H1 (cell line): ENCODE measurements at regions not wholly inside any gene's neighbourhood (a gene's known extent, or its start where the extent isn't known, plus 50 kb on each side); places are given as distances from the start of the nearest gene placed in this dataset.
A peak's percentile ranks its signal among the peaks of the same experiment; 100 is the strongest.

Experiments
- CTCF ChIA-PET: fragments of 300-600 bp; sonication (Branson Sonifier 250); formaldehyde crosslinking; loops from one replicate; lab custom pipeline; 2021; ENCODE audit not compliant: partially characterized antibody; lab: Charles Lee
- POLR2A ChIA-PET: fragments of 300-600 bp; sonication (Branson Sonifier 250); formaldehyde crosslinking; loops from one replicate; lab custom pipeline; 2021; ENCODE audit warnings: inconsistent platforms; ENCODE audit not compliant: partially characterized antibody; lab: Charles Lee
- DNase-seq, 2 experiments: peaks; one replicate each; pipeline versions ENCODE4 v3.0.0 to v3.0.0-alpha.2; 2010 to 2022; ENCODE audit warnings: low spot score in 2 of 2, low read depth in 1 of 2, mixed read lengths in 1 of 2
- FAIRE-seq: peaks from 2 replicates; lab custom pipeline; 2011; peaks lifted over from hg19 to GRCh38; lab: Jason Lieb, UNC
- H2AFZ ChIP-seq: 2 replicates; pipeline ENCODE4 v1.8.1; 2012; ENCODE audit warnings: low read length, inconsistent platforms
- H2AK5ac ChIP-seq: 2 replicates; pipeline ENCODE4 v1.6.1; 2013; ENCODE audit warnings: low read depth, low read length
- H2BK120ac ChIP-seq: replicated peaks from 2 replicates; pipeline ENCODE3; 2013; ENCODE audit warnings: low read depth, low read length, inconsistent platforms
- H2BK12ac ChIP-seq: 2 replicates; pipeline ENCODE4 v1.6.1; 2013; ENCODE audit warnings: low read depth, low read length
- H2BK15ac ChIP-seq: 2 replicates; pipeline ENCODE4 v1.6.1; 2013; ENCODE audit warnings: low read length
- H2BK20ac ChIP-seq: 2 replicates; pipeline ENCODE4 v1.6.1; 2013; ENCODE audit warnings: low read length
- H2BK5ac ChIP-seq: 2 replicates; pipeline ENCODE4 v1.6.1; 2013; ENCODE audit warnings: low read depth, low read length
- H3K14ac ChIP-seq: 2 replicates; pipeline ENCODE4 v1.6.1; 2013; ENCODE audit warnings: inconsistent platforms; ENCODE audit not compliant: insufficient read length
- H3K18ac ChIP-seq: 2 replicates; pipeline ENCODE4 v1.6.1; 2013; ENCODE audit warnings: low read length; ENCODE audit errors: extremely low read depth
- H3K23ac ChIP-seq: 2 replicates; pipeline ENCODE4 v1.6.1; 2013; ENCODE audit warnings: inconsistent platforms; ENCODE audit not compliant: insufficient read length
- H3K23me2 ChIP-seq: 2 replicates; pipeline ENCODE4 v1.6.1; 2013; ENCODE audit warnings: low read depth, low read length
- H3K27ac ChIP-seq: 2 replicates; pipeline ENCODE4 v1.6.1; 2011; ENCODE audit warnings: low read depth, low read length, inconsistent platforms
- H3K27me3 ChIP-seq, 4 experiments: replicated peaks in 1 of 4; 1 replicate in 1 of 4; 2 replicates in 3 of 4; pipeline versions ENCODE4 v1.6.1 to v1.8.1; 2011 to 2013; ENCODE audit warnings: low read length in 3 of 4, mild to moderate bottlenecking in 3 of 4, inconsistent platforms in 2 of 4, mixed read lengths in 2 of 4, moderate library complexity in 1 of 4; ENCODE audit not compliant: control insufficient read depth in 3 of 4, insufficient read depth in 3 of 4; ENCODE audit errors: extremely low read depth in 1 of 4
- H3K36me3 ChIP-seq, 4 experiments: 2 replicates each; pipeline versions ENCODE4 v1.6.1 to v1.8.1; 2011 to 2013; ENCODE audit warnings: mild to moderate bottlenecking in 4 of 4, low read length in 3 of 4, moderate library complexity in 2 of 4, control low read depth in 1 of 4, inconsistent platforms in 1 of 4; ENCODE audit not compliant: insufficient read depth in 4 of 4, control insufficient read depth in 2 of 4
- H3K4ac ChIP-seq: replicated peaks from 2 replicates; pipeline ENCODE3; 2013; ENCODE audit warnings: low read length, low read depth, mixed read lengths, inconsistent platforms; ENCODE audit not compliant: insufficient read length
- H3K4me1 ChIP-seq, 4 experiments: replicated peaks in 1 of 4; 1 replicate in 1 of 4; 2 replicates in 3 of 4; pipeline versions ENCODE4 v1.6.1 to v1.8.1; 2011 to 2013; ENCODE audit warnings: low read length in 3 of 4, inconsistent platforms in 2 of 4, mixed read lengths in 1 of 4; ENCODE audit not compliant: insufficient read depth in 4 of 4, control insufficient read depth in 3 of 4
- H3K4me2 ChIP-seq, 2 experiments: 2 replicates each; pipeline versions ENCODE4 v1.6.1 to v1.8.1; 2011 to 2013; ENCODE audit warnings: low read depth in 2 of 2, low read length in 2 of 2, control low read depth in 1 of 2, inconsistent platforms in 1 of 2, mild to moderate bottlenecking in 1 of 2; ENCODE audit not compliant: insufficient read depth in 1 of 2
- H3K4me3 ChIP-seq, 4 experiments: fragments of 200-600, 300-600 bp in 1 of 4; sonication (generic), shearing (Covaris generic), sonication (Bioruptor Twin) in 1 of 4; 2 replicates each; pipeline versions ENCODE4 v1.5.1 to v1.8.1; 2011 to 2016; ENCODE audit warnings: low read length in 4 of 4, low read depth in 3 of 4, control low read depth in 2 of 4, inconsistent platforms in 2 of 4, mild to moderate bottlenecking in 2 of 4, mixed read lengths in 1 of 4, moderate library complexity in 1 of 4; ENCODE audit not compliant: insufficient read depth in 2 of 4; ENCODE audit errors: extremely low read depth in 1 of 4
- H3K56ac ChIP-seq: replicated peaks from 2 replicates; pipeline ENCODE3; 2013; ENCODE audit warnings: low read depth, mild to moderate bottlenecking, mixed read lengths, low read length, inconsistent platforms; ENCODE audit not compliant: insufficient read length
- H3K79me1 ChIP-seq: 2 replicates; pipeline ENCODE4 v1.6.1; 2013; ENCODE audit warnings: low read depth, low read length, control low read depth
- H3K79me2 ChIP-seq, 2 experiments: 2 replicates each; pipeline versions ENCODE4 v1.6.1 to v1.8.1; 2012 to 2013; ENCODE audit warnings: low read length in 2 of 2, mild to moderate bottlenecking in 2 of 2, inconsistent platforms in 1 of 2; ENCODE audit not compliant: insufficient read depth in 2 of 2, control insufficient read depth in 1 of 2
- H3K9ac ChIP-seq, 4 experiments: replicated peaks in 1 of 4; 1 replicate in 1 of 4; 2 replicates in 3 of 4; pipeline versions ENCODE4 v1.6.1 to v1.8.1; 2011 to 2013; ENCODE audit warnings: low read depth in 3 of 4, low read length in 3 of 4, control low read depth in 2 of 4, mild to moderate bottlenecking in 2 of 4, moderate library complexity in 2 of 4, inconsistent platforms in 1 of 4; ENCODE audit errors: extremely low read depth in 1 of 4
- H3K9me3 ChIP-seq, 2 experiments: 2 replicates each; pipeline versions ENCODE4 v1.6.1 to v1.8.1; 2012 to 2013; ENCODE audit warnings: mild to moderate bottlenecking in 2 of 2, moderate library complexity in 2 of 2, control low read depth in 1 of 2, inconsistent platforms in 1 of 2, low read depth in 1 of 2, low read length in 1 of 2, mixed read lengths in 1 of 2; ENCODE audit not compliant: insufficient read depth in 2 of 2
- H4K20me1 ChIP-seq, 2 experiments: replicated peaks in 1 of 2; 2 replicates each; pipeline versions ENCODE3 to v1.8.1; 2011 to 2013; ENCODE audit warnings: inconsistent platforms in 2 of 2, low read length in 2 of 2, mild to moderate bottlenecking in 1 of 2; ENCODE audit not compliant: insufficient read depth in 2 of 2, control insufficient read depth in 1 of 2
- H4K5ac ChIP-seq: 2 replicates; pipeline ENCODE4 v1.6.1; 2013; ENCODE audit warnings: low read length, low read depth, mixed read lengths, inconsistent platforms; ENCODE audit not compliant: insufficient read length
- H4K8ac ChIP-seq: 2 replicates; pipeline ENCODE4 v1.8.0; 2013; ENCODE audit warnings: mild to moderate bottlenecking, moderate library complexity, low read length, inconsistent platforms; ENCODE audit not compliant: insufficient read depth; ENCODE audit errors: extremely low read depth
- H4K91ac ChIP-seq: replicated peaks from 2 replicates; pipeline ENCODE3; 2013; ENCODE audit warnings: low read length, mixed read lengths, inconsistent platforms; ENCODE audit not compliant: insufficient read length
- BACH1 ChIP-seq: IDR thresholded peaks from 2 replicates; pipeline ENCODE4 v1.6.1; 2012; ENCODE audit warnings: low read length, improper control_type of control experiment
- EGR1 ChIP-seq: IDR thresholded peaks from 2 replicates; pipeline ENCODE4 v1.6.1; 2011; ENCODE audit warnings: low read depth, low read length, borderline replicate concordance
- JUN ChIP-seq: IDR thresholded peaks from 2 replicates; pipeline ENCODE4 v1.6.1; 2011; ENCODE audit warnings: low read depth, mild to moderate bottlenecking, improper control_type of control experiment, low read length
- RAD21 ChIP-seq, 2 experiments: IDR thresholded peaks in 1 of 2; conservative IDR thresholded peaks in 1 of 2; 2 replicates each; pipeline ENCODE4 v1.6.1; 2011; ENCODE audit warnings: low read depth in 2 of 2, low read length in 2 of 2, improper control_type of control experiment in 1 of 2, inconsistent platforms in 1 of 2, mild to moderate bottlenecking in 1 of 2, moderate library complexity in 1 of 2
- RXRA ChIP-seq: IDR thresholded peaks from 2 replicates; pipeline ENCODE4 v1.6.1; 2011; ENCODE audit warnings: low read depth, mild to moderate bottlenecking, low read length, moderate library complexity; ENCODE audit not compliant: insufficient read depth
- SAP30 ChIP-seq: fragments of 300-600 bp; sonication (generic); IDR thresholded peaks from 2 replicates; pipeline ENCODE4 v1.7.1; 2012; ENCODE audit warnings: low read length, moderate library complexity, mild to moderate bottlenecking, inconsistent platforms; ENCODE audit not compliant: insufficient read depth, insufficient replicate concordance
- SP4 ChIP-seq: IDR thresholded peaks from 2 replicates; pipeline ENCODE4 v1.6.1; 2012; ENCODE audit warnings: low read length, inconsistent platforms
- TEAD4 ChIP-seq: IDR thresholded peaks from 2 replicates; pipeline ENCODE4 v1.6.1; 2012; ENCODE audit warnings: low read depth, low read length, inconsistent platforms, mixed read lengths
- WGBS, 2 experiments: shearing (Covaris generic) in 1 of 2; methylation state at CpG; one replicate each; pipeline versions ENCODE4 v1.1.6 to v1.1.7; 2013 to 2015; ENCODE audit warnings: low lambda C conversion rate in 2 of 2, mixed read lengths in 2 of 2, inconsistent platforms in 1 of 2, low coverage in 1 of 2, missing lambda C conversion rate in 1 of 2; ENCODE audit not compliant: insufficient replicate concordance in 2 of 2, insufficient coverage in 1 of 2, insufficient read length in 1 of 2; ENCODE audit errors: extremely low coverage in 1 of 2, missing lambda C conversion rate in 1 of 2; 5-methylcytosine and 5-hydroxymethylcytosine counted together
- TF ChIP-seq, protein P1 (sequence below): IDR thresholded peaks from 2 replicates; pipeline ENCODE4 v1.6.1; 2011; ENCODE audit warnings: low read length, improper control_type of control experiment
- TF ChIP-seq, protein P2 (sequence below), 3 experiments: IDR thresholded peaks; 1 replicate in 2 of 3; 2 replicates in 1 of 3; pipeline versions ENCODE4 v1.5.1 to v1.6.1; 2011; ENCODE audit warnings: low read length in 3 of 3, mild to moderate bottlenecking in 3 of 3, inconsistent platforms in 2 of 3, low read depth in 1 of 3, moderate library complexity in 1 of 3; ENCODE audit not compliant: insufficient read depth in 1 of 3; ENCODE audit errors: control extremely low read depth in 1 of 3

DNA sequence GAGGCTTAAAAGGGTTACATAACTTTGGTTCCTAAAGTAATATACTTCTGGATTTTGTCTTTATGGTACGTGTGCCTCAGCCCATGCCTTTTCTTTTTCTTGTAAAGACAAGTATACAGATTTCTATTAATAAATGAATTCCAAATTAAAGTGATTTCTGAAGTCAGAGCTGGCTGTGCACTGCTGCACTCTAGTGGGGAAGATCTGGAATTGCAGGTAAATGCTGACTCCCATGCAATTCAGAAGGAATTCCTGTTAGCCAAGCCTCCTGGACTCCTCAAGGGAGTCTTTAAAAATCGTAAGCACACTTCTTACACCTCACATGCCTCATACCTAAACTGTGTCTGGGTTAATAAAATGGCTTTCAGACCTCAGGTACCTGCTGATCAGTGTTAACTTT, 118.4 kb upstream of the SLC7A1 start:
- Histone ChIP-seq H2BK5ac (no peak overlapping the region), H2AK5ac (no peak overlapping the region), H3K4me1 (no peaks in the 10 kb centered on the region; a peak in 1 of 7 replicates), H3K56ac (no peak overlapping the region), H4K5ac (no peak overlapping the region), H3K79me1 (no peaks in the 10 kb centered on the region), H2AFZ (no peak overlapping the region), H3K36me3 (no peaks in the 10 kb centered on the region), H3K4ac (no peak overlapping the region), H2BK12ac (no peak overlapping the region), H3K9me3 (peaks cover 0 to 4% of the 10 kb centered on the region in 2 experiments; a peak in 1 of 4 replicates), H2BK20ac (no peak overlapping the region), H3K4me2 (no peak overlapping the region), H3K14ac (no peak overlapping the region), H3K9ac (no peak overlapping the region), H3K79me2 (no peaks in the 10 kb centered on the region), H3K27me3 (no peaks in the 10 kb centered on the region), H2BK15ac (no peak overlapping the region), H3K18ac (no peak overlapping the region), H3K27ac (no peak overlapping the region), H3K4me3 (no peak overlapping the region), H4K91ac (no peak overlapping the region), H3K23me2 (no peaks in the 10 kb centered on the region), H4K20me1 (peaks cover 0 to 2% of the 10 kb centered on the region in 2 experiments), H4K8ac (no peak overlapping the region), H3K23ac (no peak overlapping the region), H2BK120ac (no peak overlapping the region)
- no peak for DNase-seq
- peak; percentile 66 for FAIRE-seq
- ChIA-PET POLR2A (no interaction called here), CTCF (interaction anchor here (0.6 to 1.8 kb wide), 30 partner anchors 9 to 416 kb away, joined by 3 to 8 read pairs (median 4); no protein-coding TSS in a partner anchor)
- 86% methylated on average over 2 of the region's 2 CpGs; no CpG with 5 or more reads in 1 of the 2 experiments for WGBS, 2 experiments
- TF ChIP-seq SAP30, result no peak
- peak; percentile 77 for TF ChIP-seq RAD21 (IDR thresholded peaks at IDR 0.05 in 1 of 2, conservative IDR thresholded peaks at IDR 0.05 in 1 of 2; ENCODE audit: low read depth in 2 of 2, low read length in 2 of 2)
- TF ChIP-seq TEAD4, result 0 out of 2 replicates have a peak, but pooled peaks have one; percentile 14
- no peak for TF ChIP-seq BACH1
- TF ChIP-seq, protein P1, sequence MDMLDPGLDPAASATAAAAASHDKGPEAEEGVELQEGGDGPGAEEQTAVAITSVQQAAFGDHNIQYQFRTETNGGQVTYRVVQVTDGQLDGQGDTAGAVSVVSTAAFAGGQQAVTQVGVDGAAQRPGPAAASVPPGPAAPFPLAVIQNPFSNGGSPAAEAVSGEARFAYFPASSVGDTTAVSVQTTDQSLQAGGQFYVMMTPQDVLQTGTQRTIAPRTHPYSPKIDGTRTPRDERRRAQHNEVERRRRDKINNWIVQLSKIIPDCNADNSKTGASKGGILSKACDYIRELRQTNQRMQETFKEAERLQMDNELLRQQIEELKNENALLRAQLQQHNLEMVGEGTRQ, result no peak
- no peak for TF ChIP-seq SP4
- TF ChIP-seq RXRA, result no peak
- no peak for TF ChIP-seq JUN
- TF ChIP-seq, protein P2, sequence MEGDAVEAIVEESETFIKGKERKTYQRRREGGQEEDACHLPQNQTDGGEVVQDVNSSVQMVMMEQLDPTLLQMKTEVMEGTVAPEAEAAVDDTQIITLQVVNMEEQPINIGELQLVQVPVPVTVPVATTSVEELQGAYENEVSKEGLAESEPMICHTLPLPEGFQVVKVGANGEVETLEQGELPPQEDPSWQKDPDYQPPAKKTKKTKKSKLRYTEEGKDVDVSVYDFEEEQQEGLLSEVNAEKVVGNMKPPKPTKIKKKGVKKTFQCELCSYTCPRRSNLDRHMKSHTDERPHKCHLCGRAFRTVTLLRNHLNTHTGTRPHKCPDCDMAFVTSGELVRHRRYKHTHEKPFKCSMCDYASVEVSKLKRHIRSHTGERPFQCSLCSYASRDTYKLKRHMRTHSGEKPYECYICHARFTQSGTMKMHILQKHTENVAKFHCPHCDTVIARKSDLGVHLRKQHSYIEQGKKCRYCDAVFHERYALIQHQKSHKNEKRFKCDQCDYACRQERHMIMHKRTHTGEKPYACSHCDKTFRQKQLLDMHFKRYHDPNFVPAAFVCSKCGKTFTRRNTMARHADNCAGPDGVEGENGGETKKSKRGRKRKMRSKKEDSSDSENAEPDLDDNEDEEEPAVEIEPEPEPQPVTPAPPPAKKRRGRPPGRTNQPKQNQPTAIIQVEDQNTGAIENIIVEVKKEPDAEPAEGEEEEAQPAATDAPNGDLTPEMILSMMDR (IDR thresholded peaks at IDR 0.05; ENCODE audit: control extremely low read depth in 1 of 3, insufficient read depth in 1 of 3, low read depth in 1 of 3, low read length in 3 of 3), result peak; percentile 10 to 75 (median 71)
- no peak for TF ChIP-seq EGR1
